ENCODE measurements at regions not wholly inside any gene's neighbourhood (a gene's known extent, or its start where the extent isn't known, plus 50 kb on each side); places are given as distances from the start of the nearest gene placed in this dataset.

DNA sequence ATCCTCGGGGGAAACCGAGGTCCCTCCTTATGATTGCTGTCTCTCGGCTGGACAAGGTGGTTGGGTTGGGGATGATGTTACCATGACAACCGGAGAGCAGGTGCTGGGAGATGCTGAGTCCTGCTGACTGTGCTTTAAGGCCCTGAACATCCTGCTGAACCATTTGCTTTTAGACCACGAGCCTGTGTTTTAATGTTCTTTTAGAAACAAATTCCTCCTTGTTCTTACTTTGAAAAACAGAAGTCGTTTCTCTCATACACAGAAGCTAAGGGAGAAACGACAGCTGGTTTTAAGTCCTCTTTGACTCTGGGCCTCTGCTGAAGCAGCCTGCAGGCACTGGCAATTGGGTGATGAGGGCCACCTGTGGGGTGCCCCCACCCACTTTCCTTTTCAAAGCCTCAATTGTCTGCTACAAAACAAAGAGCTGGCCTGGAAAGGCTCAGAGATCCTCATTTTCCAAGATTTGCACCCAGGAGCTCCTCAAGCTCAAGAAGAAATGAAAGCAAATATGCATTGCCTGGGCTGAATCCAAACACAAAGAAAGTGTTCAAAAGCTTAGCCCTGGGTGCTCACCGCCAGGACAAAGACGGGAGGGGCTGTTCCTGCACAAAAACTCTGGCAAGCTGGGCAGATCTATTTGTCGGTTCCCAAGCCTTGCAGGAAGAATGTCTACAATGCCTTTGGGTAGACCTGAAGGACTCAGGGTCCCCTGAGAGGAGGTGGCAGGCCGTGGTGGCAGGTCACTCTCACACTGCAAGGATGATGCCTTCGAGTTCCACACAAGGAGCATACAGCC lies 90.0 kb upstream of the CLMN start:
- no peak for DNase-seq

DNA sequence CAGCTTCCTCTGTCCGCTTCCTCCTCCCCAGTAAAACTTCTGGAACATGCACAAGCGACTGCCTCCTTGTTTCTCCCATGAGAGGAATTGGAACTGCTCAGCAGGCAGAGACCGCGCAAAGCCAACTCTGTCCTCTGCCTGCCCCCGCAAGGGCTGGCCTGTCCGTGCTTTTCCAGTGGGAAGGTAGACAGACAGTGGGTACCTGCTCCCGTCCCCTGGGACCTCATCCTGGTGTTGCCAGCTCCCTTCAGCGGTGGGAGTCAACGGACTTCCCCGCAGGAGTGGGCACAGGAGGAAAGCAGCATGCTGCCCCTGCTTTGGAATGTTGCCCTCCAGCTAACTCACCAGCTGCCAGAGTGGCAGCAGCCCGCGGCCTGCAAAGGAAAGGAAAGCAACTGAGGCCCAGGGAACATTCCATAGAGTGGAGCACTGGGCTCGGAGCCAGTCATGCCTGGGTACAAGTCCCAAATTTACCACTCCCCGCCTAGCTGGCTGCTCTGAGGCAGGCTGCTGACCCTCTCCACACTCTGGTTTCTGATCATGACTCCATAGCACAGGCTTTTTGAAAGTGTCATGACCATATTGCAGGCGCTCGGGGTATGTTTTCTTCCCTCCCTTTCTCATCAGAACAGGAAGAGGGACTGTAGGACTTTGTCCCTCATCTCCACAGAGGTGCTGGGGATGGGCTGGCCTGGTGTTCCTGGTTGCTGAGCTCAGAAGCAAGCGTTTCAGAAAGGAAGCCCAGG lies 89.2 kb upstream of the CLMN start:
- no peak for DNase-seq

DNA sequence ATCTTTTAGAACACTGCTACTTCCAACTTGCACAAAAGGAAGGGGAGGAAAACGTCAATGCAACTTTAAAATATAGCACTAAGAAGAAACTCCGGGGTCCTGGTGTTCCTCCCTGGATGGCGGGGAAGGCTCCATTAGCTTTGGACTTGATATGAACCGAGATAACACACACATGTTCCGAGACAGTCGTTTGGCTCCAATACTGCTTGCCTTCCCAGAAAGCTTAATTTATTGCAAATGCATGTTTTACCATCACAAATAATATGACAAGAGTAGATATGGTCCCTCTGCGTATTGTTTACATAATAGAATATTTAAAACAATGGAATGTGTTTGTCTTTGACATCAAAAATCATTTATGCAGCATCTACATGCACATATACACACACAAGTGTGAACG lies 87.6 kb upstream of the CLMN start:
- no peak for DNase-seq

DNA sequence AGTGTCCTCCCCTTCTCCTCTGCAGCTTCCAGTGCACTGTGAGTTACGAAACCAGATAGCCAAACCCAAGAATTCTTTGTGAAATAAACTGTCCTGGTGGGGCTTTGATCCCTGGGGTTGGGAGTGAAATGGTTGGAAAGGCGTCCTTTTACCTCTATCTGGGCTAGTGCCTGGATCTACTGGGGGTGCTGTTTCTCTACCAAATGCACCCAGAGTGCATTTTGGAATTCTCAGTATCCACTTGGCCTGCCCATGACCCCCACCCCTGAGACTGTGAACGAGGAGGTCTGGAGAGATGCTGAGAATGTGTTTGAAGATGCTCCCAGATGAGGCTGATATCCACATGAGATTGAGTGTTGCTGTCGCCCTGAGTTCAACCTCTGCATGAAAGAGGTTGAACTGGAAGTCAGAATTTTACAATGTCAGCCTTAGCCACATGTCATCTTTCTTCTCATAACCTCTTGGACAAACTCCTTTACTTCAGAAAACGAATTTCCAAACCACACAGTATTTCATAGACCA lies 87.1 kb upstream of the CLMN start:
- DNase-seq: no peak

DNA sequence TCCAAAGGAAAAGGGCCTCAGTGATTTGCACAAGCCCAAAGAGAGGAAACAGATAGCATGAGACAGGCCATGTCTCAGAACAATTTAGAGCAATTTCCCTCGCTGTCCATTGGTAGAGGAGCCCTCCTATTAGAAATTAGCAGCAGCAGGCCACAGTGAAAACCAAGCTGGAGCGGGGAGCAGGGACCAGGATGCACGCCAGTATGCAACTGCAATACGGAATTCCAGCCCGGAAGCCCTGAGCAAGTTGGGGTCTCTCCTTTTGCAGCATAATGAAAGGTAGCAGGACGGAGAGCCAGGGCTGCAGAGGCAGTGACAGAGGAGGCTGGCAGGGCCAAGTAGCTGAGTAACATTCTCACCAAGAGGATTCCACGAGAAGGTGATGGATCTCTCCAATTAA lies 84.9 kb upstream of the CLMN start:
- no peak for DNase-seq

DNA sequence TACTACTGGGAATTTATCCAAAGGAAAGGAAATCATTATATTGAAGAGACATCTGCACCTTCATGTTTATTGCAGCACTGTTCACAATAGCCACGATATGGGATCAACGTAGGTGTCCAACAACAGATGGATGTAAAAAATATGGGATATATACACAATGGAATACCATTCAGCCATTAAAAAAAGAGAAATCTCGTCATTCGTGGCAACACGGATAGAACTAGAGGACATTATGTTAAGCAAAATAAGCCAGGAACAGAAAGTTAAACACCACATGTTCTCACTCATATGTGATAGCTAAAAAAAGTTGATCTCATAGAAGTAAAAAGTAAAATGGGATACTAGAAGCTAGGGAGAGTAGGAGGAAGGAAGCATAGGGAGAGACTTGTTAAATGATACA lies 82.9 kb upstream of the CLMN start:
- no peak for DNase-seq

DNA sequence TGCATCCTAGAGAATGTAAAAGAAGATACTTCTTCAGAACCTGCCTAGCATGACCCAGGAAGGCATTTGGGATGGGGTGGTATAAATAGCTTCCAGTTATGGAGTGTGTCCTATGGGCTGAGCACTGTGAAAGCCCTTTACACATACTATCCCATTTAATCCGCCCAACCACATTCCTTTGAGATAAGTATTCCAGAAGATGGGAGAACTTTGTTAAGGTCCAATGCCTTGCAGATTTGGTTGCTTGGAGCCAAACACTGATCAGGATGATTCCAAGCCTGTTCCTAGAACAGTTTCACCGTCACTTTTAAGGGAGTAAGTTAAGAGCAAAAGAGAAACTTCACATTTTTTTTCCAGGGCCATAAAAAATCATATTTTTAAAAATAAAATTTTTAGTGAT lies 82.5 kb upstream of the CLMN start:
- DNase-seq: no peak

DNA sequence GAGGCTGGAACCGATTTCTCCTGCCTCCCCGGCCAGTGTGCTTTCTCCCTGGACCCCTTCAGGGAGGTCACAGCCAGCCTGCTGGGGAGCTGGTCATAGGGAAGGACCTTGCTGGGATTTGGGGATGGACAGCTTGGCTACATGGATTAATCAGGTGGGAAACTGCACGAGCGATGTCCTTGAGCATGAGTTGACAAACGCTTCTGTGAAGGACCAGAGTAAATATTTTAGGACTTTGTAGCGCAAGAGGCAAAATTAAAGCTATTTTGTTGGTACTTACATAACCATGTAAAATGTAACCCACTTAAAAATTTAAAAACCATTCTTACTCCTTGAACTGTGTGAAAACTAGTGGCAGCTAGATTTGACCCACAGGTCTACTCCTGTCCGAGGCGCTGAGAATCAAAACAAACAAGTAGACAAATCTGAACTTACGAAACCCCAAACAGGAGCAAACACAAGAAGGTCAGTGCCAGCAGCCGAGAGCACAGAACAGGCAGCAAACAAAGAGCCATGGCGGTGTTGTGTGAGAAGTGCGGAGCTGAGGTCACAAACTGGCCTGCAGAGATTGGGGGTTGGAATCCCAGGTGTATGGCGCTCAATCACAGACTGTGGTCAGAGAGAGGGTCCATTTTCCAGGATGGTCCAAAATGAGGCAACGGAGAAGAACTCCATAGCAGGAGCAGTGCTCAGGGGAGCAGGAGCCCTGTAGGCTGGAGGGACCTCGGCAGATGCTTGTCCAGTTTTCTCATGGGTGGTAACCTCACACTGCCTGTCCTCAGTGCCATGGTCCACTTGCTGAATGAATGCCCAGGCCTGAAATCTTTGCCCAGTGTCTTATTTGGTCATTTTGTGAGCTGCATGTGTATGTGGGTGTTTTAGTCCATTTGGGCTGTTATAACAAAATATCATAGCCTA lies 79.2 kb upstream of the CLMN start:
- DNase-seq: no peak

DNA sequence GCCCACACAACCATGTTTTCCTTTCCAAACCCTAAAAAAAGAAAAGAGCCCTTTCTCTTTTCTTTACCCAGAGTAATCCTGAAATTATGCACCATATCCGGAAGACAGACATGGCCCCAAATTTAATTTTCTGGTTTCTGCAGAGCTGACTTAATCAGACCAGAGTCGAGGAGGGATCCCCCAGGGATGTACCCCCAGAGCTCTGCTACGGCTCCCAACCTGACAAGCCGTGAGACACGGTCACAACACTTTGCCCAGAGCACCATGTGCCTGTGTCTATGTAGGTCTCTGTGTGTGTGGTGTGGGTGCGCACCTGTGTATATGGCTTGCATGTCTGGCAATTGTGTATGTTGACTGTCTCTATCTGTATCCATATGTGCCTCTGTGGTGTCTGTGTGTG lies 77.6 kb upstream of the CLMN start:
- no peak for DNase-seq

DNA sequence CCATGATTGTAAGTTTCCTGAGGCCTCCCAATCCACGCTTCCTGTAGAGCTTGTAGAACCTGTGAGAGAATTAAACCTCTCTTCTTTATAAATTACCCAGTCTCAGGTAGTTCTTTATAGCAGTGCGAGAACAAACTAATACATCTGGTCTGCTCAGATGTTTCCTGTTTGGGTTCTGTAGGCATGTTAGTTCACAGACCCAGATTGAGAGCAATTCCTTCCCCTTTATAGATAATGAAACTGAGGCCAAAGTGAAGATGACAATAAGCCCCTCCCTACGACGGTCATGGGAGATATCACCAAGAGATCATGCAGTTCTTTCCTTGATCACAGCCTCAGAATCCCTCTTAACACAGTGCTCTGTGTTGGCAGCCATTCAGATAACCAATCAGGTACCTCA lies 76.5 kb upstream of the CLMN start:
- no peak for DNase-seq

DNA sequence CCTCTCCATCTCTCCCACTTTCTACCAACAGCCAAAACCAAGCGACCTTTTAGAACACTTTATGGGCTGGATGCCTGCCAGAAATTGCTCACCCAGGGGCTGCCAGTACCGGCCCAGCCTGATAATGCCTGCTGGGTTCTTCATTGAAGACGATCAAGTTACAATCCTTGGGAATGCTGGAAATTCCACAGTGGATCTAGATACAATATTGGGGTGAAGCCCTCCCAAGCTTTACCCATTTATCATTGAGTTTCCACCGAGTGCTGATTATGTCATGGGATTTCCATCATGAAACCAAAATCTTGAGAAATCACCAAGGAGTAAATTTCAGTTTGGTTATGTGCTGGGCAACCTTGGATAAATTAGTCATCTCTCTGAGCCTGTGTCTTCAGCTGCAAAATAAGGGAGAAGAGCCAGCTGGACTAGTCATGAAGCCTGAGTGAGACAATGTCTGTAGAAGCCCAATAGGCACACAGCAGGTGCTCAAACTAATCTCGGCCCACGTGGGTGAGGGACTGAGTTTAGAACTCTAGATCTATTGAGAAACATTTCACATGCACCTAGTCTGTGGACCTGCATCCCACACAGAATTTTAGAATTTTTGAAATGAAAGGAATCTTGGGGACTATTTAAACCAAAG lies 75.5 kb upstream of the CLMN start:
- no peak for DNase-seq

DNA sequence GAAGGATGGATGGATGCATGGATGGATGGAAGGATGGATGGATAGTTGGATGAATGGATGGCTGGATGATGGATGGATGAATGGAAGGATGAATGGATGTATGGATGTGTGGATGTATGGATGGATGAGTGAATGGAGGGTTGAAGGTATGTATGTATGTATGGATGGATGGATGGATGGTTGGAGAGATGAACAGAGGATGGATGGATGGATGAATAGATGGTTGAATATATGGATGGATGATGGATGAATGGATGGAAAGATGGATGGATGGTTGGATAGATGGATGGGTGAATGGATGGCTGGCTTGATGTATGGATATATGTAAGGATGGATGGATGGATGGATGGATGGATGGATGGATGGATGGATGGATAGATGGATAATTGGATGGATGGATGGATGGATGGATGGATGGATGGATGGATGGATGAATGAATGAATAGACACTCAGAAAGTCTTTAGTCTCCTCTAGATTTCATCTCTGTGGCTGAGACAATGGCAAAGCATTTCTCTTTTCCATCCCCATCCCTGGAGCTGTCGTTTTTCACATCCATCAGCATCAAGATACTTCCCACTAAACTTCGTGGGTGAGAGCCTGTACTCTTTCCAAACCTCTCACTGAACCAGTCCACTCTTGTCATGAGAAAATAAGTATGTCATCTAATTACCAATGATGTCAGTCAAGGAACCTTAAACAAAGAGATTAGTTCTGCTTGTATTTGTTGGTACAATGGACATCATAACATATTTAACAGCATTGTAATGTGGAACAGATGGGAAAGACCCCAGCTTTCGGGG lies 74.8 kb upstream of the CLMN start:
- no peak for DNase-seq

DNA sequence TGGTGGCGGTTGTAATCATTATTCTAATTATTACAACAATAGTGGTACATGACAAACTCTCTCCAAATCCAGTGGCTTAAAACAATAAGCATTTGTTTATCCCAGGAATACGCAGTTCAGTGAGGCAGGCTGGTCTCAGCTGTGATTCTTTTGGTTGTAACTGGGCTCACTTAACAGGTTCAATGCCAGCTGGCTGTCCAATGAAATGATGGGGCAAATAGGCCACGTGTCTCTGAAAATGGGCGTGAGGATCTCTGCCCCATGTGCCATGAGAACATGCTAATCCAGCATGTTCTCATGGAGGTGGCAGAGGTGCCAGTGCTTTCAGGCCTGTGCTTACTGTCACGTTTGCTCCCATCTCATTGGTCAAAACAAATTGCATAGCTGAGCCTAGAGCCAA lies 73.1 kb upstream of the CLMN start:
- no peak for DNase-seq

DNA sequence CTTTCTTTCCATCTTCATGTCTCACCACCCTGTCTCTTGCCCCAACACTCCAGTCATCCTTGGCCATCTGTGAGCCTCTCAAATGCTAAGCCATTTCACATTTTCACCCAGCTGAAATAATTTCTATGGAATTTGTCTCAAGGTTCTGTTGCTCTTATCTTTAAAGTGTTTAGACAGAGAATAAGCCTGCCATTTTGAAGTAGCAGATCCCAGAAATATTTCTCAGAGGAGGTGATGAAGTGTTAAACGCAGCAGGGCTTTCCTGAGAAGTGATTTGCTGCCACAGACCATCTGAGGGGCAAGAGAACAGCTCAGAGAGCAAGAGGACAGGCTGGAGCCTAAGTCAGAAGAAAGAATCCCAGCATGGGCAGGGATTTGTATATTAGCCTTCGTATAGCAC lies 71.6 kb upstream of the CLMN start:
- no peak for DNase-seq

DNA sequence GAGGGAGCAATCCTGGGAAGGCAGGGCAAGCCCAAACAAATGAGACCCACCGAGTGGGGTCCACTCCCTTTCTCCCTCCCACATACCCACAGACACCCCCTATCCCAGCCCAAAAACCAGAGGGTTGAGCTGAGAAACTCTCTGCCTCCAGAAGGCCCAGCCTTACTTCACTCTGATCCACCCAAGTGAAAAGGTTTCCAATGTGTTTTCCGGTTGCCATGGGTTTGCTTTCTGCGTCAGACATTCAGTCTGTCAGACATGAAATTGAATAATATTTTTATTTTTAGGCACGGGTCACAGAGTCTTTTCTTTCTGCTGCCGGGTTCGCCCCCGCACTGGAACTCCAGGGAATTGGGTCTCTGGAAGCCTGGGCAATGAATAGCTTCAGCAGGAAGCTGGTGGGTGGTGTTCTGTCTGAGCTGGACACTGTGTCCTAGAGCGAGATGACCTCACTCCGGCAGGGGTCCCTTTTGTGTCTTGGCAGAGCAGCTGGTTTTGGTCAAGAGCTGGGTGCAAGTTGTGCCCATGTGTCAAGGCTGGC lies 69.8 kb upstream of the CLMN start:
- DNase-seq: no peak

DNA sequence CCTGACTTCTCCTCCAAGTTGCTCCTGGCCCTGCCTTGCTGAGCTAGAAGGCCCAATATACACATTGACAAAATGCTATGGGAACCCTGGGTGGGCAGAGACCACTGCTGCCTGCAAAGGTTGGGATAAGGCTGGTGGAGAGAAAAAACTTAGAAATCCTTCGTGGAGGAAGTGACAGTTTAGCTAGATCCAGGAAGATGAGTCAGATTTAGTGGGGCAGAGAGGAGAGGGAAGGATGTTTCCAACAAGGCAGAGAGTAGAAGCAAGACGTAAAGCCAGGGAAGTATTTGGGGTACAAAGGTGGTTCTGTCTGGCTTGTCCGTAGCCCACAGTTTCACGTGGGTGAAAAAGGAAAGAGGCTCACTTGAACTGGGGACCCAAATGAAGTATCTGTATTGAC lies 69.0 kb upstream of the CLMN start:
- no peak for DNase-seq

DNA sequence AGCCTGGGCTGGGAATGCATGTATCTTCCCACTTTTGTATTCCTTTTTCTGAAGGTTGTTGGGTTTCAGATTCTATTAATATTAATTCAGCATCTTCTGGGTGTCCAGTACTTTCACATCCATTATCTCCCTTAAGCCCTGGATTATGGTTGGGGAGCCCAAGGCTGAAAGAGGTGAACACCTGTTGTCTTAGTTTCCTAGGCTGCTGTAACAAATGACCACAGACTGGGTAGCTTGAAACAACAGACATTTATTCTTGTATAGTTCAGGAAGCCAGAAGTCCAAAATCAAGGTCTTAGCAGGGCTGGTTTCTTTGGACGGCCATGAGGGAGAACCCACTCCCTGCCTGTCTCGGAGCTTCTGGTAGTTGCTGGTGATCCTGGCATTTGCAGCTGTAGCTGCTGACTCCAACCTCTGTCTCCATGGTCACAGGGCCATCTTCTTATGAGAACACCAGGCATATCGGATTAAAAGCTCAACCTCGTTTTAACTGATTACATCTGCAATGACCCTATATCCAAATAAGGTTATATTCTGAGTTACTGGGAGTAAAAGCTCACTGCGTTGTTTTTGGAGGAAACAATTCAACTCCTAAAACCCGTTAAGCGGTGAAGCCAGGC lies 68.2 kb upstream of the CLMN start:
- no peak for DNase-seq

DNA sequence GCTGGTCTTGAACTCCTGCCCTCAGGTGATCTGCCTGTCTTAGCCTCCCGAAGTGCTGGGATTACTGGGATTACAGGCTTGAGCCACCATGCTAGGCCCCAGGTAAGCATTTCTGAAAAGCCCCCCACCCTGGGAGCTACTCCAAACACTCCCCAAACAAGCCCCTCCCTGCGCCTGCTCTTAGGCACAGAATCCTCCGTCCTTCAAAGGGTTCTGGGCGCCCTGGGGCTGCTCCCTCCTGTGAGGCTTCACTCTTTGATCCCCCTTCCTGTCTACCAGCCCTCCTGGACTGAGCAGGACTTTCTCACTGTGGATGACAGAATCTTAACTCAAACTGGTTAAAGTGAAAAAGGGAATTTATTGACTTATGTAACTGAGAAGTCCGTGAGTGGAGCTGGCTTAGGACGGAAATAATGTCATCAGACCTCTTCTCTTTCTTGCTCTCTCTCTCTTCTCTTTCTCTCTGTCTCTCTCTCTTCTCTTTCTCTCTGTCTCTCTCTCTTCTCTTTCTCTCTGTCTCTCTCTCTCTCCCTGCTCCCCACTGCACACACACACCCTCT lies 66.9 kb upstream of the CLMN start:
- DNase-seq: no peak

DNA sequence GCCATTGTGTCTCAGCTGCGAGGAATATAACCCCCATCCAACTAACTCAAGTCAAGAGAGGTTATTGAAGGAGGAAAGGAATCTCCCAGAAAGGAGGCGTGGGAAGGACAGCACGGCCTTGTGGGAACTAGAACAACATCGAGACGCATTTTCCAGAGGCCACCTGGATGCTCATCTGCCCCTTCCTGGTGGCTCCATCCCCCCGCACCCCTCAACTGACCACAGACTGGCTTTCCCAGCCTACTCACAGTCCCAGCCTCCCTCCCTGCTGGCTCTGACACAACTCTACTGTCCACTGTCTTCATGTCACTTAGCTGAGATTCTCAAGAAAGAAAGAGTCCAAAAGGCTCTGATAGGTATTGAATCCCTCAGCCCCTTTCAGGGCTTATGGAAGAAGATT lies 66.0 kb upstream of the CLMN start:
- no peak for DNase-seq

DNA sequence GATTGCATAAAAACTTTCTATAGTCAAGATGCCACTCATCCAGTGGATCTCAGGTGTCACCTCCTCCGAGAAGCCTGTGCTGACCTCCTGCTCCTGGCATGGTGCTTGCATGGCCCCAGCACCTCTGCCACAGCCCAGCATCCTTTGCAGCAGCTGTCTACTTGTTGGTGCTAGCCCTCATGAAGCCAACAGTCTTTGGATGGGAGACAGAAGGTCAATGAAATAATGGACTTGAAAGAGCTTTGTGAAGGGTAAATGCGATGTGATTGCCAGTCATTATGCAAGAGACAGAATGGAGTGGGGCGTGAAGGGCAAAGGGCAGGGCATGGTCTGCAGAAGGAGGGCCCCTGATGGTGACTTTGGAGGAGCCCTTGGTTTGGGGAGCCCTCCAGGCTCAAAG lies 63.0 kb upstream of the CLMN start:
- DNase-seq: no peak

DNA sequence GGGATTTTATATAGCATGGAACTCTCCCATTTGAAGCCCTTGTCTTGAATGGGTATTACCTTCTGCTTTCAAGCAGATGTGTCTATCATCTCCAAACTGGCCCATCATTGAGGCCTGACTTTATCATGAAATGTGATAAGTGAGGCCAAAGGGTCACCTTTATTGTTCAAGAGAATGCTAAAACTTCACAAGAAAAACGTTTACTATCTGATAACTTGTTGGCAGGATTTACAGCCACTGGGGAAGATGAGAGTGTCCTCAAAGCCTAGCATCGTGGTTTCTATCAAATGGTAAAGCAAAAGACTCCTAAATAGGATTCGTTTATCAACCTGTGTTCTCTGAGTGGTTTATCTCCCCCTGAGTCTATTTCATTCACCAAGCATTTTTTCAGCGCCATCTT lies 62.0 kb upstream of the CLMN start:
- no peak for DNase-seq

Data from 8988T (cell line).